ENCODE measurements at regions not wholly inside any gene's neighbourhood (a gene's known extent, or its start where the extent isn't known, plus 50 kb on each side); places are given as distances from the start of the nearest gene placed in this dataset.

DNA sequence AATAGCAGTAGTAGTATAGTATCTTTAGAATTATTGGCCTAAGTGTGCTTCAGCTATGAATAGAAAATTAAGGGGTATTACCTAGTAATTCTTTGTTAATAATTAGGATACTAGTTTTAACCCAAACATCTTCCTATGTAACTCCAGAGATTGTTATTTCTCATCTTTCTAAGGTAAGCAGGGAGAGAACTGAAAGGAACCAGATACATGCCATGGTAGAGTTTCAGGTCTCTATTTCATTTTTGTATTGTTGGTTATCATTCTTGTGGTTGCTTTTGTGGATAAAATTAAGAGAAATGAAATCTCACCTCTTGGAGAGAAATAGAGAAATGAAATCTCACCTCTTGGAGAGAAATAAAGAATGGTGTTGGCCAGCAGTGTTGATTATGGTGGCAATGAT is 597.1 kb upstream of the CT83 start:
- TF ChIP-seq, protein P1, sequence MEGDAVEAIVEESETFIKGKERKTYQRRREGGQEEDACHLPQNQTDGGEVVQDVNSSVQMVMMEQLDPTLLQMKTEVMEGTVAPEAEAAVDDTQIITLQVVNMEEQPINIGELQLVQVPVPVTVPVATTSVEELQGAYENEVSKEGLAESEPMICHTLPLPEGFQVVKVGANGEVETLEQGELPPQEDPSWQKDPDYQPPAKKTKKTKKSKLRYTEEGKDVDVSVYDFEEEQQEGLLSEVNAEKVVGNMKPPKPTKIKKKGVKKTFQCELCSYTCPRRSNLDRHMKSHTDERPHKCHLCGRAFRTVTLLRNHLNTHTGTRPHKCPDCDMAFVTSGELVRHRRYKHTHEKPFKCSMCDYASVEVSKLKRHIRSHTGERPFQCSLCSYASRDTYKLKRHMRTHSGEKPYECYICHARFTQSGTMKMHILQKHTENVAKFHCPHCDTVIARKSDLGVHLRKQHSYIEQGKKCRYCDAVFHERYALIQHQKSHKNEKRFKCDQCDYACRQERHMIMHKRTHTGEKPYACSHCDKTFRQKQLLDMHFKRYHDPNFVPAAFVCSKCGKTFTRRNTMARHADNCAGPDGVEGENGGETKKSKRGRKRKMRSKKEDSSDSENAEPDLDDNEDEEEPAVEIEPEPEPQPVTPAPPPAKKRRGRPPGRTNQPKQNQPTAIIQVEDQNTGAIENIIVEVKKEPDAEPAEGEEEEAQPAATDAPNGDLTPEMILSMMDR (conservative IDR thresholded peaks at IDR 0.05): no peak

GRCh38 chrX:117053260-117053659 is 590.5 kb upstream of the CT83 start:
- TF ChIP-seq, protein P1 (conservative IDR thresholded peaks at IDR 0.05): no peak
- Mint-ChIP-seq H3K4me1 (no peaks in the 10 kb centered on the region), H3K4me3 (no peak overlapping the region), H3K27ac (no peak overlapping the region), H3K36me3 (ENCODE audit: low read depth) (no peaks in the 10 kb centered on the region), H3K9me3 (peaks cover 20% of the 10 kb centered on the region), H3K27me3 (ENCODE audit: insufficient read depth) (no peaks in the 10 kb centered on the region)
- no CpG with 5 or more reads among the region's 1 CpG for WGBS, 2 experiments (ENCODE audit: insufficient coverage in 1 of 2, insufficient read length in 1 of 2)
- no peaks in the 10 kb centered on the region for H3K27me3 ChIP-seq (ENCODE audit: control insufficient read depth, insufficient read depth, low read length, poor library complexity, severe bottlenecking)
- no peaks in the 10 kb centered on the region for H3K36me3 ChIP-seq (ENCODE audit: control insufficient read depth, insufficient read depth, low read length)
- H3K4me1 ChIP-seq (ENCODE audit: control insufficient read depth, insufficient read depth, low read length): no peaks in the 10 kb centered on the region
- H3K4me3 ChIP-seq (ENCODE audit: low read length): no peak overlapping the region
- no peak overlapping the region for H3K9ac ChIP-seq (ENCODE audit: extremely low read depth, low read length, poor library complexity, severe bottlenecking)
- H3K9me3 ChIP-seq (ENCODE audit: control insufficient read depth, low read length): peaks cover 8% of the 10 kb centered on the region
- H3K27ac ChIP-seq (ENCODE audit: low read depth, low read length): no peak overlapping the region
- no peak for DNase-seq

More for the DNA sequence above, 597.1 kb upstream of the CT83 start:
- Histone ChIP-seq H3K9ac (ENCODE audit: extremely low read depth, low read length, poor library complexity, severe bottlenecking) (no peak overlapping the region), H3K27ac (ENCODE audit: low read depth, low read length) (no peak overlapping the region), H3K4me1 (ENCODE audit: control insufficient read depth, insufficient read depth, low read length) (no peaks in the 10 kb centered on the region), H3K4me3 (ENCODE audit: low read length) (no peak overlapping the region), H3K9me3 (ENCODE audit: control insufficient read depth, low read length) (no peaks in the 10 kb centered on the region), H3K36me3 (ENCODE audit: control insufficient read depth, insufficient read depth, low read length) (no peaks in the 10 kb centered on the region), H3K27me3 (ENCODE audit: control insufficient read depth, insufficient read depth, low read length, poor library complexity, severe bottlenecking) (no peaks in the 10 kb centered on the region)
- no peak for DNase-seq
- peaks cover 11% of the 10 kb centered on the region for H3K9me3 Mint-ChIP-seq
- no peaks in the 10 kb centered on the region for H3K27me3 Mint-ChIP-seq (ENCODE audit: insufficient read depth)
- no peaks in the 10 kb centered on the region for H3K4me1 Mint-ChIP-seq
- no peak overlapping the region for H3K27ac Mint-ChIP-seq
- no peak overlapping the region for H3K4me3 Mint-ChIP-seq
- H3K36me3 Mint-ChIP-seq (ENCODE audit: low read depth): no peaks in the 10 kb centered on the region

- H3K9ac ChIP-seq (ENCODE audit: extremely low read depth, low read length, poor library complexity, severe bottlenecking): no peak overlapping the region
- no peaks in the 10 kb centered on the region for H3K4me1 ChIP-seq (ENCODE audit: control insufficient read depth, insufficient read depth, low read length)
- no peak overlapping the region for H3K4me3 ChIP-seq (ENCODE audit: low read length)
- no peak overlapping the region for H3K4me3 Mint-ChIP-seq
- H3K27me3 ChIP-seq (ENCODE audit: control insufficient read depth, insufficient read depth, low read length, poor library complexity, severe bottlenecking): no peaks in the 10 kb centered on the region
- no peaks in the 10 kb centered on the region for H3K36me3 ChIP-seq (ENCODE audit: control insufficient read depth, insufficient read depth, low read length)
- DNase-seq: no peak
- peaks cover 14% of the 10 kb centered on the region for H3K4me1 Mint-ChIP-seq
- H3K9me3 ChIP-seq (ENCODE audit: control insufficient read depth, low read length): no peaks in the 10 kb centered on the region
- no peak overlapping the region for H3K27ac Mint-ChIP-seq
- 80% methylated on average over 1 of the region's 1 CpG; no CpG with 5 or more reads in 1 of the 2 experiments for WGBS, 2 experiments (ENCODE audit: insufficient coverage in 1 of 2, insufficient read length in 1 of 2)
- H3K27ac ChIP-seq (ENCODE audit: low read depth, low read length): no peak overlapping the region
- TF ChIP-seq, protein P1 (conservative IDR thresholded peaks at IDR 0.05): peak; percentile 22
- no peaks in the 10 kb centered on the region for H3K9me3 Mint-ChIP-seq
- H3K27me3 Mint-ChIP-seq (ENCODE audit: insufficient read depth): no peaks in the 10 kb centered on the region
- H3K36me3 Mint-ChIP-seq (ENCODE audit: low read depth): no peaks in the 10 kb centered on the region
Observed at GRCh38 chrX:117038918-117039440, 576.2 kb upstream of the CT83 start.
